ENCODE measurements at regions not wholly inside any gene's neighbourhood (a gene's known extent, or its start where the extent isn't known, plus 50 kb on each side); places are given as distances from the start of the nearest gene placed in this dataset.
"Not testable (repeated sequence)": the region's sequence is repeated elsewhere in the genome, so short reads cannot be mapped to it uniquely, and the experiment has no call there.

DNA sequence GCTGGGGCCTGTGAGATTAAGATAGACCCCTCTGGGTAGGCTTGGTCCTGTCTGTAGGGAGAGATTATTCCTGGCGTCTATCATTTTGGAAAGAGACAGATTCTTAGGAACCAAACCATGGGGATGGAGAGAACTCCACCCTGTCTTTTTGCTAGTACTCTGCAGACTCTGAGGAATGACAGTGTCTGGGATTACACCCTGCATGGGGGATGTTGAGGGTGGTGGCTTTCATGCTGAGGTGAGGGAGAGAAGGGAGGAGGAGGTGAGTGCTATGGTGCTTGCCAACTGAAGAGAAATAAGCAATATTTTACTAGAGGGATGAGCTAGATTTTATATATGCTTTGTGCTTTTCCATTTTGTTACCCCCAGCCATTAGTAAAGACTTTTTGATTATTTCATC lies 74.5 kb upstream of the PCDH8 start:
- Histone ChIP-seq H3K27me3 (ENCODE audit: insufficient read depth, low read length, poor library complexity) (no peaks in the 10 kb centered on the region), H3K23ac (ENCODE audit: low read length) (no peak overlapping the region), H3K9ac (ENCODE audit: low read length) (no peak overlapping the region), H2AK5ac (ENCODE audit: low read length) (no peak overlapping the region), H3K4me1 (ENCODE audit: control insufficient read depth, low read depth, low read length) (no peaks in the 10 kb centered on the region), H3K79me1 (ENCODE audit: low read length) (no peaks in the 10 kb centered on the region), H3K4me3 (ENCODE audit: low read length) (no peak overlapping the region), H3K4me2 (ENCODE audit: low read length) (no peak overlapping the region), H3K27ac (ENCODE audit: low read depth, low read length) (no peak overlapping the region), H3K36me3 (ENCODE audit: control insufficient read depth, insufficient read depth, low read length) (no peaks in the 10 kb centered on the region), H3K79me2 (ENCODE audit: control insufficient read depth, insufficient read depth, low read length) (no peaks in the 10 kb centered on the region), H3K56ac (ENCODE audit: low read length) (no peak overlapping the region), H2BK120ac (ENCODE audit: low read depth, low read length) (no peak overlapping the region), H3K18ac (ENCODE audit: low read length) (no peak overlapping the region), H2BK5ac (ENCODE audit: low read length) (no peak overlapping the region), H4K8ac (ENCODE audit: low read depth, low read length) (no peak overlapping the region), H4K5ac (ENCODE audit: low read length) (no peak overlapping the region), H2BK15ac (replicated peaks; ENCODE audit: low read depth) (no peak overlapping the region), H3K4ac (ENCODE audit: low read depth, low read length) (no peak overlapping the region)
- no CpG with 5 or more reads among the region's 1 CpG for WGBS (ENCODE audit: extremely low coverage, insufficient coverage, low lambda C conversion rate)
- no peak for DNase-seq

DNA sequence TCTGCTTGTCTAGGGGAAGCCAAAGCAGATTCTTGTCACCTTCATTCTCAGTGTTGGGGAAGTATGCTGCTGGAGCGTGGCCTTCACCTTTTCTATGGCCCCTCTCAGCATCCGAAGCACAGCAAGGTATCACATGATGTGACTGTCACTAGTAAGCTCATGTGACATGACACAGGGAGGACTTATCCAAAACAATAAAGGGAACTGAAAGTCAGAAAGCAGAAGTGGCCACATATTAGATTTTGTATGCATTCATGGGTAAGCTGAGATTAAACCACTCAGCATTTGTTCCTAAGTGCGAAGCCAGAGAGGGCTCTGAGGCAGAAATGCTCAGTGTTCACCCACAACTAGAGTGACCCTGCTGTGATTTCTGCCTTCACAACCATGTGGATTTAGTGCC lies 72.8 kb upstream of the PCDH8 start:
- Histone ChIP-seq H3K79me2 (ENCODE audit: control insufficient read depth, insufficient read depth, low read length) (no peaks in the 10 kb centered on the region), H3K4me3 (ENCODE audit: low read length) (no peak overlapping the region), H3K4ac (ENCODE audit: low read depth, low read length) (no peak overlapping the region), H4K8ac (ENCODE audit: low read depth, low read length) (no peak overlapping the region), H3K23ac (ENCODE audit: low read length) (no peak overlapping the region), H3K4me2 (ENCODE audit: low read length) (no peak overlapping the region), H2BK5ac (ENCODE audit: low read length) (no peak overlapping the region), H2BK15ac (replicated peaks; ENCODE audit: low read depth) (no peak overlapping the region), H3K4me1 (ENCODE audit: control insufficient read depth, low read depth, low read length) (no peaks in the 10 kb centered on the region), H3K36me3 (ENCODE audit: control insufficient read depth, insufficient read depth, low read length) (no peaks in the 10 kb centered on the region), H2BK120ac (ENCODE audit: low read depth, low read length) (no peak overlapping the region), H3K79me1 (ENCODE audit: low read length) (no peaks in the 10 kb centered on the region), H3K9ac (ENCODE audit: low read length) (no peak overlapping the region), H3K56ac (ENCODE audit: low read length) (no peak overlapping the region), H4K5ac (ENCODE audit: low read length) (no peak overlapping the region), H3K27ac (ENCODE audit: low read depth, low read length) (no peak overlapping the region), H3K27me3 (ENCODE audit: insufficient read depth, low read length, poor library complexity) (no peaks in the 10 kb centered on the region), H2AK5ac (ENCODE audit: low read length) (no peak overlapping the region), H3K18ac (ENCODE audit: low read length) (no peak overlapping the region)
- no CpG with 5 or more reads among the region's 3 CpGs for WGBS (ENCODE audit: extremely low coverage, insufficient coverage, low lambda C conversion rate)
- DNase-seq, result no peak

DNA sequence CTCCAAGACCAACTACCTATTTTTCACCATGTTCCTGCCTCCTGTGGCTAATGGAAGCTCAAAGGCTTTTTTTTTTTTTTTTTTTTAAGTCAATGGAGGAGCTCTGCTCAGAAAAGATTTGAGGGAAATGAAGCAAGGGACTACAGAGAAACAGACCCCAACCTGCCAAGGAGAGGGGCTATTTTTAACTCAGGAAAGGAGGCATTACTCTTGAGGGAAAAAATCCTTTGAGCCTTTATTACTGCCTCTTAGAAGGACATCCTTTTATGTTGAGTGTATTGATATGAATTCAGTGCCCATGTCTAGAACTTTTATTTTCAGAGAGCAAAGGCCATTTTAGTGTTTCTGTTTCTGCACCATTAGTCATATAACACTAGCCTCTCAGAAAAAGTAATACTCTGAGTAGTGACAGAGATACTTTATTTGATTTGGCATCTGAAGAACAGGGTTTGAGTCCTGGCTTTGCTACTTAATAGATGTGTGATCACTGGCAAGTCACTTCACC lies 68.1 kb upstream of the PCDH8 start:
- H3K56ac ChIP-seq (ENCODE audit: low read length), result no peak overlapping the region
- H2BK5ac ChIP-seq (ENCODE audit: low read length), result no peak overlapping the region
- H3K79me2 ChIP-seq (ENCODE audit: control insufficient read depth, insufficient read depth, low read length), result no peaks in the 10 kb centered on the region
- H3K4me1 ChIP-seq (ENCODE audit: control insufficient read depth, low read depth, low read length), result no peaks in the 10 kb centered on the region
- no peak for DNase-seq
- H3K18ac ChIP-seq (ENCODE audit: low read length), result no peak overlapping the region
- no peak overlapping the region for H2BK15ac ChIP-seq (replicated peaks; ENCODE audit: low read depth)
- no peaks in the 10 kb centered on the region for H3K36me3 ChIP-seq (ENCODE audit: control insufficient read depth, insufficient read depth, low read length)
- H4K5ac ChIP-seq (ENCODE audit: low read length), result no peak overlapping the region
- H3K79me1 ChIP-seq (ENCODE audit: low read length), result no peaks in the 10 kb centered on the region
- no peak overlapping the region for H3K9ac ChIP-seq (ENCODE audit: low read length)
- no peak overlapping the region for H3K4me2 ChIP-seq (ENCODE audit: low read length)
- H2AK5ac ChIP-seq (ENCODE audit: low read length), result no peak overlapping the region
- no peak overlapping the region for H4K8ac ChIP-seq (ENCODE audit: low read depth, low read length)
- no peak overlapping the region for H2BK120ac ChIP-seq (ENCODE audit: low read depth, low read length)
- H3K4ac ChIP-seq (ENCODE audit: low read depth, low read length), result no peak overlapping the region
- H3K4me3 ChIP-seq (ENCODE audit: low read length), result no peak overlapping the region
- H3K23ac ChIP-seq (ENCODE audit: low read length), result no peak overlapping the region
- H3K27me3 ChIP-seq (ENCODE audit: insufficient read depth, low read length, poor library complexity), result no peaks in the 10 kb centered on the region
- no peak overlapping the region for H3K27ac ChIP-seq (ENCODE audit: low read depth, low read length)

DNA sequence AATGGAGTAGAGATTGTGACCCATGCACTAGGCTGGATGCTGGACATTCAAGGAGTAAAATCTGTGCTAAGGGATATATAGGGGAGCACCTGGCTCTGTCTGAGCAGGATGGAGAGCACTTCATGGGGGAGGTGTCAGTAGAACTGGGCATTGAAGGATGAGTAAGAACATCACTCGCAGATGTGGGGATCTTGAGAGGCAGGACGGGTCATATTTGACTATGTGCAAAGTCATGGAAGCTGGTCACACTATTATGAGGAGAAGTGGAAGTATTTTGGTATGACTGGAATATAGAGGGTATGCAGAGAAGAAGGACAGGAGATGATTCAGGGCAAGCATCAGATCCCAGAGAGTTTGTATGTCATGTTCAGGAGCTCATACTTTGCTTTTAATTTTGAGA lies 62.9 kb upstream of the PCDH8 start:
- Histone ChIP-seq H3K27ac (ENCODE audit: low read depth, low read length) (no peak overlapping the region), H3K4me3 (ENCODE audit: low read length) (no peak overlapping the region), H3K79me1 (ENCODE audit: low read length) (no peaks in the 10 kb centered on the region), H2BK5ac (ENCODE audit: low read length) (no peak overlapping the region), H4K8ac (ENCODE audit: low read depth, low read length) (no peak overlapping the region), H3K18ac (ENCODE audit: low read length) (no peak overlapping the region), H3K27me3 (ENCODE audit: insufficient read depth, low read length, poor library complexity) (no peaks in the 10 kb centered on the region), H3K36me3 (ENCODE audit: control insufficient read depth, insufficient read depth, low read length) (no peaks in the 10 kb centered on the region), H2AK5ac (ENCODE audit: low read length) (no peak overlapping the region), H3K4me2 (ENCODE audit: low read length) (no peak overlapping the region), H3K79me2 (ENCODE audit: control insufficient read depth, insufficient read depth, low read length) (no peaks in the 10 kb centered on the region), H3K56ac (ENCODE audit: low read length) (no peak overlapping the region), H4K5ac (ENCODE audit: low read length) (no peak overlapping the region), H3K4ac (ENCODE audit: low read depth, low read length) (no peak overlapping the region), H2BK120ac (ENCODE audit: low read depth, low read length) (no peak overlapping the region), H2BK15ac (replicated peaks; ENCODE audit: low read depth) (no peak overlapping the region), H3K23ac (ENCODE audit: low read length) (no peak overlapping the region), H3K9ac (ENCODE audit: low read length) (no peak overlapping the region), H3K4me1 (ENCODE audit: control insufficient read depth, low read depth, low read length) (no peaks in the 10 kb centered on the region)
- DNase-seq, result no peak
- no CpG with 5 or more reads among the region's 2 CpGs for whole genome bisulfite sequencing (ENCODE audit: extremely low coverage, insufficient coverage, low lambda C conversion rate)

DNA sequence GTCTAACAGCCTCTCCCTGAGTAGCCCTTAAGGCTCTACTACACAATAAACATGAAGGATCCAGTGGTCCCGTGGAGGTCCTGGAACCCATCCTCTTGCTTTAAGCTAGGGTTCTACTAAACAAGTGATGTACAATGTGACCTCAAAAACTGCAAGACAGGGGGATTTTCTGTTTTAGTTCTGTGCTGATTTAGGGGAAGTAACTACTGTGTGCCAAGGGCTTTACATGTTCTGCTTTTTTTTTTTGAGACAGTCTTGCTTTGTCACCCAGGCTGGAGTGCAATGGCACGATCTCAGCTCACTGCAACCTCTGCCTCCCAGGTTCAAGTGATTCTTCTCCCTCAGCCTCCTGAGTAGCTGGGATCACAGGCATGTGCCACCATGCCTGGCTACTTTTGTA lies 61.9 kb upstream of the PCDH8 start:
- not testable (repeated sequence) for H2AK5ac ChIP-seq (ENCODE audit: low read length); H3K4me2 ChIP-seq (ENCODE audit: low read length); H3K4me1 ChIP-seq (ENCODE audit: control insufficient read depth, low read depth, low read length); H4K5ac ChIP-seq (ENCODE audit: low read length); H2BK5ac ChIP-seq (ENCODE audit: low read length); H3K23ac ChIP-seq (ENCODE audit: low read length); H2BK15ac ChIP-seq (replicated peaks; ENCODE audit: low read depth); H3K79me2 ChIP-seq (ENCODE audit: control insufficient read depth, insufficient read depth, low read length); H3K27me3 ChIP-seq (ENCODE audit: insufficient read depth, low read length, poor library complexity); H2BK120ac ChIP-seq (ENCODE audit: low read depth, low read length); H3K4ac ChIP-seq (ENCODE audit: low read depth, low read length); H3K4me3 ChIP-seq (ENCODE audit: low read length); H3K79me1 ChIP-seq (ENCODE audit: low read length); DNase-seq; H3K36me3 ChIP-seq (ENCODE audit: control insufficient read depth, insufficient read depth, low read length); H3K9ac ChIP-seq (ENCODE audit: low read length); H4K8ac ChIP-seq (ENCODE audit: low read depth, low read length); H3K18ac ChIP-seq (ENCODE audit: low read length); H3K56ac ChIP-seq (ENCODE audit: low read length); H3K27ac ChIP-seq (ENCODE audit: low read depth, low read length)
- WGBS (ENCODE audit: extremely low coverage, insufficient coverage, low lambda C conversion rate), result no CpG with 5 or more reads among the region's 2 CpGs

DNA sequence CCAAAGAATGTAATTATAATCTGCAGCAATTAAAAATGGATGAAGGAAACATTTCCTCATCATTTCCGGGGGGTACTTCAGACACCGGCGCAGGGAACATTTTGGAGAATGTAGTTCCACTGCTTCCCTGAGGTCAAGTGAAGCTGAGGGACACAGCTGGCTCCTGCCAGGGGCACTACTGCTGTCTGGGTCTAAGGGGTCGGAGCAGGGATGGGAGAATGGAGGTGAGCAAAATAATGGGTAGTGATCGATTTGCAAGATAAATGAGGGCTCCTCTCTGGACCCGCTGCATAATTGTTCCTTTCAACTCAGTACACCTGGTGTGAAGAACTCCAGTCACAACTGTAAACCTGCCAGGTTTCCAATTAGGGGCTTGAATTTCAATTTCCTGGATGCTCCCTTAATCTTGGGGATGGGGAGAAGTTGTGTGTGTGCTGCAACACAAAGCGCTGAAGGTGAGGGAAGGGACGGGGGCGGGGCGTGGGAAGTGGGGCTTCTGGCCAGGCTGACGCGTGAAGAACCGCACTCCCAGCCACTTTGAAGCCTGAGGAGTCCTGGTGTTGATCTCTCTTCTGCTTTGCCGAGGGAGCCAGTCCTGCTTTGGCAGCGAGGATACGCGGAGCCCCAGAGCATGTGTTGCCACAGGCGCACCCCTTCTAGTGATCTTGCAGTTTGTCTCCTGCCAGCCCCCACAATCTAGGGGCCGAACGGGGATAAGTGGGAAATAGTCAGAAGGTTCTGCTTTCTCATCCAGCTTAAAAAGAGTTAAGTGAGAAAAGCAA lies 57.9 kb upstream of the PCDH8 start:
- Histone ChIP-seq H3K36me3 (ENCODE audit: control insufficient read depth, insufficient read depth, low read length) (no peaks in the 10 kb centered on the region), H3K9ac (ENCODE audit: low read length) (no peak overlapping the region), H2BK120ac (ENCODE audit: low read depth, low read length) (no peak overlapping the region), H3K4ac (ENCODE audit: low read depth, low read length) (no peak overlapping the region), H3K27me3 (ENCODE audit: insufficient read depth, low read length, poor library complexity) (no peaks in the 10 kb centered on the region), H3K23ac (ENCODE audit: low read length) (peak overlapping the region; percentile 76), H2AK5ac (ENCODE audit: low read length) (no peak overlapping the region), H3K4me2 (ENCODE audit: low read length) (no peak overlapping the region), H2BK5ac (ENCODE audit: low read length) (no peak overlapping the region), H4K8ac (ENCODE audit: low read depth, low read length) (no peak overlapping the region), H3K79me2 (ENCODE audit: control insufficient read depth, insufficient read depth, low read length) (no peaks in the 10 kb centered on the region), H3K18ac (ENCODE audit: low read length) (no peak overlapping the region), H2BK15ac (replicated peaks; ENCODE audit: low read depth) (no peak overlapping the region), H3K79me1 (ENCODE audit: low read length) (no peaks in the 10 kb centered on the region), H3K4me3 (ENCODE audit: low read length) (no peak overlapping the region), H3K4me1 (ENCODE audit: control insufficient read depth, low read depth, low read length) (peaks cover 8% of the 10 kb centered on the region), H3K56ac (ENCODE audit: low read length) (no peak overlapping the region), H3K27ac (ENCODE audit: low read depth, low read length) (no peak overlapping the region), H4K5ac (ENCODE audit: low read length) (no peak overlapping the region)
- no CpG with 5 or more reads among the region's 20 CpGs for WGBS (ENCODE audit: extremely low coverage, insufficient coverage, low lambda C conversion rate)
- DNase-seq, result no peak
